SU-DHL-6 (cell line): ENCODE measurements at regions not wholly inside any gene's neighbourhood (a gene's known extent, or its start where the extent isn't known, plus 50 kb on each side); places are given as distances from the start of the nearest gene placed in this dataset.

ENCODE experiments used
- H2AFZ ChIP-seq: fragments of 200-600 bp; sonication (generic); 2 replicates; pipeline ENCODE4 v1.6.1; 2014; ENCODE audit warnings: low read depth, mild to moderate bottlenecking, moderate library complexity, mixed read lengths, antibody characterized with exemption, low read length; ENCODE audit not compliant: severe bottlenecking
- H3F3A ChIP-seq: fragments of 200-600 bp; shearing (Covaris generic); 2 replicates; pipeline ENCODE4 v1.6.0; 2016; ENCODE audit warnings: antibody characterized with exemption, mild to moderate bottlenecking; ENCODE audit not compliant: insufficient read depth
- H3K27ac ChIP-seq: fragments of 200-600 bp; sonication (generic); 2 replicates; pipeline ENCODE4 v1.5.1; 2016; ENCODE audit warnings: low read depth, mild to moderate bottlenecking, low read length, moderate library complexity, mixed read lengths
- H3K27me3 ChIP-seq: fragments of 200-600 bp; sonication (generic), shearing (Covaris generic); 2 replicates; pipeline ENCODE4 v1.6.0; 2014; ENCODE audit warnings: mild to moderate bottlenecking, low read length
- H3K36me3 ChIP-seq: fragments of 200-600 bp; sonication (generic); 2 replicates; pipeline ENCODE4 v1.6.1; 2014; ENCODE audit warnings: mild to moderate bottlenecking, low read length, mixed read lengths
- H3K4me2 ChIP-seq: fragments of 300-600, 200-600 bp; shearing (Covaris generic), sonication (generic); 2 replicates; pipeline ENCODE4 v1.6.0; 2014; ENCODE audit warnings: low read length, low read depth, mild to moderate bottlenecking; ENCODE audit not compliant: poor library complexity, severe bottlenecking
- H3K4me3 ChIP-seq: fragments of 200-600 bp; sonication (generic); 2 replicates; pipeline ENCODE4 v1.5.1; 2014; ENCODE audit warnings: antibody characterized with exemption, low read length, mild to moderate bottlenecking, mixed read lengths; ENCODE audit not compliant: insufficient read depth, poor library complexity, severe bottlenecking
- H3K79me2 ChIP-seq: fragments of 200-600 bp; sonication (generic); 2 replicates; pipeline ENCODE4 v1.6.1; 2014; ENCODE audit warnings: mild to moderate bottlenecking, low read length, moderate library complexity; ENCODE audit not compliant: insufficient read depth
- H3K9ac ChIP-seq: fragments of 200-600 bp; sonication (generic); 2 replicates; pipeline ENCODE4 v1.7.0; 2014; ENCODE audit warnings: mild to moderate bottlenecking, low read length
- H3K9me2 ChIP-seq: fragments of 200-600 bp; sonication (generic); replicated peaks from 2 replicates; pipeline ENCODE4 v1.6.1; 2014; ENCODE audit warnings: low read length; ENCODE audit not compliant: insufficient read depth
- H3K9me3 ChIP-seq: fragments of 200-600 bp; sonication (generic); 2 replicates; pipeline ENCODE4 v1.6.1; 2014; ENCODE audit warnings: low read length, mixed read lengths; ENCODE audit not compliant: insufficient read depth
- H4K20me1 ChIP-seq: fragments of 200-600 bp; sonication (generic); 2 replicates; pipeline ENCODE4 v1.6.1; 2014; ENCODE audit warnings: low read depth, mild to moderate bottlenecking, antibody characterized with exemption, low read length, moderate library complexity, mixed read lengths
- CTCF ChIP-seq: fragments of 200-600 bp; sonication (generic); IDR thresholded peaks from one replicate; pipeline ENCODE4 v1.5.1; 2017; ENCODE audit warnings: antibody characterized with exemption, mild to moderate bottlenecking, low read length, moderate library complexity; ENCODE audit not compliant: insufficient read depth, poor library complexity, severe bottlenecking
- EZH2phosphoT487 ChIP-seq: fragments of 200-600 bp; sonication (generic), shearing (Covaris generic); conservative IDR thresholded peaks from 2 replicates; pipeline ENCODE4 v1.6.1; 2018; ENCODE audit warnings: mild to moderate bottlenecking, antibody characterized with exemption, low read length, moderate library complexity, mixed read lengths

- Histone ChIP-seq H3F3A (no peaks in the 10 kb centered on the region), H3K79me2 (no peaks in the 10 kb centered on the region), H2AFZ (no peak overlapping the region), H3K27me3 (no peaks in the 10 kb centered on the region), H3K36me3 (no peaks in the 10 kb centered on the region), H3K4me2 (no peak overlapping the region), H3K4me3 (no peak overlapping the region), H3K27ac (no peak overlapping the region), H3K9ac (no peak overlapping the region), H4K20me1 (no peaks in the 10 kb centered on the region), H3K9me3 (no peaks in the 10 kb centered on the region), H3K9me2 (no peaks in the 10 kb centered on the region)
- TF ChIP-seq EZH2phosphoT487 (no peak), CTCF (no peak)
Observed at GRCh38 chr12:124174451-124175348, 120.2 kb upstream of the RFLNA start.

- Histone ChIP-seq H3F3A (no peaks in the 10 kb centered on the region), H4K20me1 (no peaks in the 10 kb centered on the region), H3K27ac (no peak overlapping the region), H3K79me2 (no peaks in the 10 kb centered on the region), H3K9me3 (no peaks in the 10 kb centered on the region), H3K4me3 (no peak overlapping the region), H3K27me3 (no peaks in the 10 kb centered on the region), H3K9ac (no peak overlapping the region), H2AFZ (no peak overlapping the region), H3K36me3 (no peaks in the 10 kb centered on the region), H3K4me2 (no peak overlapping the region), H3K9me2 (no peaks in the 10 kb centered on the region)
- TF ChIP-seq EZH2phosphoT487 = no peak
- TF ChIP-seq CTCF = no peak
Observed at GRCh38 chr12:124175704-124176103, 119.2 kb upstream of the RFLNA start.

- no peak overlapping the region for H3K9ac ChIP-seq
- no peak overlapping the region for H3K4me3 ChIP-seq
- TF ChIP-seq EZH2phosphoT487 (no peak), CTCF (no peak)
- H3K36me3 ChIP-seq = no peaks in the 10 kb centered on the region
- no peak overlapping the region for H2AFZ ChIP-seq
- H3K27me3 ChIP-seq = no peaks in the 10 kb centered on the region
- no peak overlapping the region for H3K4me2 ChIP-seq
- H3K9me3 ChIP-seq = no peaks in the 10 kb centered on the region
- H3F3A ChIP-seq = no peaks in the 10 kb centered on the region
- H3K79me2 ChIP-seq = no peaks in the 10 kb centered on the region
- H4K20me1 ChIP-seq = no peaks in the 10 kb centered on the region
- no peak overlapping the region for H3K27ac ChIP-seq
- no peaks in the 10 kb centered on the region for H3K9me2 ChIP-seq
Observed at GRCh38 chr12:124177276-124177950, 117.5 kb upstream of the RFLNA start.
